ENCODE measurements at regions not wholly inside any gene's neighbourhood (a gene's known extent, or its start where the extent isn't known, plus 50 kb on each side); places are given as distances from the start of the nearest gene placed in this dataset.

DNA sequence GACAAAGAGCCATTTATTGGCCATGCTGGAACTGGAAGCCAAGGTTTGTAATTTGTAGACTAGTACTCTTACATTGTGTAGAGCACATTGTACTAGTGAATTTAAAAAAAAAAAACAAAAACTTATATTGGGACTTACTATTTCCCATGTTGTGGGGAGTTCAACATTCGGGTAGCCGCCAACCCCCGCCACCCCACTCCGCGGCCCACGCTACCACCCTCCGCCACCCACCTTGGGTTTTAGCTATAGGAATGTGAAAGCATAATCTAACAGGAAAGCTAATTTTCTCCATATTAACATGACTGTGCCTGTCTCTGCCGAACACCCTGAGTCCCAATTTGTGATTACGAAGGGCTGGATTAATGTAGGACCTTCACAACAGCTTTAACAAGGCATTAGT lies 275.8 kb downstream of the FIGN start:
- no peak for DNase-seq
- Histone ChIP-seq H3K9me3 (ENCODE audit: severe bottlenecking) (no peaks in the 10 kb centered on the region), H3K4me3 (ENCODE audit: low read depth, low read length) (no peak overlapping the region), H3K27ac (no peak overlapping the region), H3K36me3 (no peaks in the 10 kb centered on the region), H3K27me3 (ENCODE audit: insufficient read depth, low read depth, severe bottlenecking) (no peaks in the 10 kb centered on the region)
- TF ChIP-seq, protein P1, sequence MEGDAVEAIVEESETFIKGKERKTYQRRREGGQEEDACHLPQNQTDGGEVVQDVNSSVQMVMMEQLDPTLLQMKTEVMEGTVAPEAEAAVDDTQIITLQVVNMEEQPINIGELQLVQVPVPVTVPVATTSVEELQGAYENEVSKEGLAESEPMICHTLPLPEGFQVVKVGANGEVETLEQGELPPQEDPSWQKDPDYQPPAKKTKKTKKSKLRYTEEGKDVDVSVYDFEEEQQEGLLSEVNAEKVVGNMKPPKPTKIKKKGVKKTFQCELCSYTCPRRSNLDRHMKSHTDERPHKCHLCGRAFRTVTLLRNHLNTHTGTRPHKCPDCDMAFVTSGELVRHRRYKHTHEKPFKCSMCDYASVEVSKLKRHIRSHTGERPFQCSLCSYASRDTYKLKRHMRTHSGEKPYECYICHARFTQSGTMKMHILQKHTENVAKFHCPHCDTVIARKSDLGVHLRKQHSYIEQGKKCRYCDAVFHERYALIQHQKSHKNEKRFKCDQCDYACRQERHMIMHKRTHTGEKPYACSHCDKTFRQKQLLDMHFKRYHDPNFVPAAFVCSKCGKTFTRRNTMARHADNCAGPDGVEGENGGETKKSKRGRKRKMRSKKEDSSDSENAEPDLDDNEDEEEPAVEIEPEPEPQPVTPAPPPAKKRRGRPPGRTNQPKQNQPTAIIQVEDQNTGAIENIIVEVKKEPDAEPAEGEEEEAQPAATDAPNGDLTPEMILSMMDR (IDR thresholded peaks at IDR 0.05; ENCODE audit: low read depth, low read length), result no peak

- Histone ChIP-seq H3K36me3 (no peaks in the 10 kb centered on the region), H3K27ac (no peak overlapping the region), H3K9me3 (ENCODE audit: severe bottlenecking) (no peaks in the 10 kb centered on the region), H3K4me3 (ENCODE audit: low read depth, low read length) (no peak overlapping the region), H3K27me3 (ENCODE audit: insufficient read depth, low read depth, severe bottlenecking) (no peaks in the 10 kb centered on the region)
- TF ChIP-seq, protein P1 (IDR thresholded peaks at IDR 0.05; ENCODE audit: low read depth, low read length), result no peak
- DNase-seq, result no peak
Observed at GRCh38 chr2:163456953-163457743, 278.7 kb downstream of the FIGN start.

DNA sequence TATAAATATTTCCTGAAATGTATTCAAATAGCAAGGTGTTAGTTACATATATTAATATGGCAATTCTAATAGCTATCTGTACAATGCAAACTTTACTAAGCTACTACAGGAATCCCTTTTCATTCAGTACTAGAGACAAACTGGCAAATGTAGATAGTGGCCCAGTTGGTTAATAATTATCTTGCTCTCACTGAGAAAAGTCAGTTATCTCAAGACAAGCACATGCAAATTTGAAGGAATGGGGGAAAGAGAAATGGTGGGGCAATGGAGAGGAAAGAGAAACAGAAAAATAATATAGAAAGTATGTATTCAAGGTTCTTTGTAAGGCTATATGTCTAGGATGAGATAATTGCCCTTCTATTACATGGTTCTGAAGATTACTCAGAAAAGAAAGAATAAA lies 280.0 kb downstream of the FIGN start:
- H3K9me3 ChIP-seq (ENCODE audit: severe bottlenecking), result no peaks in the 10 kb centered on the region
- TF ChIP-seq, protein P1 (IDR thresholded peaks at IDR 0.05; ENCODE audit: low read depth, low read length), result no peak
- DNase-seq, result no peak

GRCh38 chr2:163453920-163454319 lies 281.9 kb downstream of the FIGN start:
- Histone ChIP-seq H3K4me3 (ENCODE audit: low read depth, low read length) (no peak overlapping the region), H3K9me3 (ENCODE audit: severe bottlenecking) (no peaks in the 10 kb centered on the region), H3K27me3 (ENCODE audit: insufficient read depth, low read depth, severe bottlenecking) (no peaks in the 10 kb centered on the region), H3K27ac (no peak overlapping the region), H3K36me3 (no peaks in the 10 kb centered on the region)
- TF ChIP-seq, protein P1 (IDR thresholded peaks at IDR 0.05; ENCODE audit: low read depth, low read length), result no peak
- DNase-seq, result no peak

More for the DNA sequence above, 280.0 kb downstream of the FIGN start:
- Histone ChIP-seq H3K27me3 (ENCODE audit: insufficient read depth, low read depth, severe bottlenecking) (no peaks in the 10 kb centered on the region), H3K27ac (no peak overlapping the region), H3K4me3 (ENCODE audit: low read depth, low read length) (no peak overlapping the region), H3K36me3 (no peaks in the 10 kb centered on the region)

DNA sequence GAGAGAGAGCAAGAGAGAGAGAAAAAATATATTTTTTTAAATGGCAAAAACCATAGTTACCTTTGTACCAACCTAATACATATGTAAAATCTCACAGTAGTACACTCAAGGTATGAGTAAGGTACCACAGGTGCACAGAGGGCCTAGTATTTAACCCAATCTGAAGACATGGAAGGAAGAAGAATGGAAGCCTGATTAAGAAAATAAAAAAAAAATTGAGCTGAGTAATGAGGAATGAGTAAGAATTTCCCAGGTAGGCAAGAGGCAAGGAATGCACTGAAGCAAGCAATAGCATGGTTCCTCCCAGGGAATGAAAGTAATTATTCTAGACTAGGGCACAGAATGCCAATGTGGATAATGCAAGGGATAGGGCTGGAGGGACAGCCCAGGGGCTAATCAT lies 294.2 kb downstream of the FIGN start:
- no peak for DNase-seq
- Histone ChIP-seq H3K36me3 (no peaks in the 10 kb centered on the region), H3K4me3 (ENCODE audit: low read depth, low read length) (no peak overlapping the region), H3K9me3 (ENCODE audit: severe bottlenecking) (no peaks in the 10 kb centered on the region), H3K27me3 (ENCODE audit: insufficient read depth, low read depth, severe bottlenecking) (no peaks in the 10 kb centered on the region), H3K27ac (no peak overlapping the region)
- TF ChIP-seq, protein P1 (IDR thresholded peaks at IDR 0.05; ENCODE audit: low read depth, low read length), result no peak

DNA sequence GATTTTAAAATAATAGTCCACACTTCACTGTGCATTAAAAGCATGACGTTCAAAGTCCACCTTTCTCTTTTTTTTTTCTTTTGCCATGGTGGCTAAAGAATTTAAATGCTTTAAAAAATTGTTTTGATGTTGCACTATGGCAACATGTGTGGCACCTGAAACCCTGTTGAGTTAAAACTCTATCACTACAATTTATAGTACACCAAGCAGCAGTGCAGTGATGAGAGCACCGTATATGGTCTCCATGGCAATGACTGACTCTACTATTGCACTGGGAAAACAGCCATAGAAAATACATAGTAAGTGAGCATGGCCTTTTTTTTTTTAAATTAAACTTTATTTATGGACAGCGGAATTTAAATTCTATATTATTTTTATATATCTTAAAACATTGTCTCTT lies 298.8 kb downstream of the FIGN start:
- Histone ChIP-seq H3K27ac (no peak overlapping the region), H3K4me3 (ENCODE audit: low read depth, low read length) (no peak overlapping the region), H3K36me3 (no peaks in the 10 kb centered on the region), H3K27me3 (ENCODE audit: insufficient read depth, low read depth, severe bottlenecking) (no peaks in the 10 kb centered on the region), H3K9me3 (ENCODE audit: severe bottlenecking) (no peaks in the 10 kb centered on the region)
- DNase-seq, result no peak
- TF ChIP-seq, protein P1 (IDR thresholded peaks at IDR 0.05; ENCODE audit: low read depth, low read length), result no peak
